ENCODE measurements at regions not wholly inside any gene's neighbourhood (a gene's known extent, or its start where the extent isn't known, plus 50 kb on each side); places are given as distances from the start of the nearest gene placed in this dataset.
A peak's percentile ranks its signal among the peaks of the same experiment; 100 is the strongest.

GRCh38 chr13:74346960-74347359 lies 212.8 kb upstream of the KLF12 start:
- TF ChIP-seq, protein P1, sequence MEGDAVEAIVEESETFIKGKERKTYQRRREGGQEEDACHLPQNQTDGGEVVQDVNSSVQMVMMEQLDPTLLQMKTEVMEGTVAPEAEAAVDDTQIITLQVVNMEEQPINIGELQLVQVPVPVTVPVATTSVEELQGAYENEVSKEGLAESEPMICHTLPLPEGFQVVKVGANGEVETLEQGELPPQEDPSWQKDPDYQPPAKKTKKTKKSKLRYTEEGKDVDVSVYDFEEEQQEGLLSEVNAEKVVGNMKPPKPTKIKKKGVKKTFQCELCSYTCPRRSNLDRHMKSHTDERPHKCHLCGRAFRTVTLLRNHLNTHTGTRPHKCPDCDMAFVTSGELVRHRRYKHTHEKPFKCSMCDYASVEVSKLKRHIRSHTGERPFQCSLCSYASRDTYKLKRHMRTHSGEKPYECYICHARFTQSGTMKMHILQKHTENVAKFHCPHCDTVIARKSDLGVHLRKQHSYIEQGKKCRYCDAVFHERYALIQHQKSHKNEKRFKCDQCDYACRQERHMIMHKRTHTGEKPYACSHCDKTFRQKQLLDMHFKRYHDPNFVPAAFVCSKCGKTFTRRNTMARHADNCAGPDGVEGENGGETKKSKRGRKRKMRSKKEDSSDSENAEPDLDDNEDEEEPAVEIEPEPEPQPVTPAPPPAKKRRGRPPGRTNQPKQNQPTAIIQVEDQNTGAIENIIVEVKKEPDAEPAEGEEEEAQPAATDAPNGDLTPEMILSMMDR (IDR thresholded peaks at IDR 0.05; ENCODE audit: insufficient read depth, low read length, missing control alignments) = no peak
- DNase-seq (ENCODE audit: low read depth, low spot score) = no peak
- ChIA-PET CTCF (no interaction called here), POLR2A (no interaction called here)
- no peak overlapping the region for H3K4me3 ChIP-seq (ENCODE audit: low read depth, low read length)

DNA sequence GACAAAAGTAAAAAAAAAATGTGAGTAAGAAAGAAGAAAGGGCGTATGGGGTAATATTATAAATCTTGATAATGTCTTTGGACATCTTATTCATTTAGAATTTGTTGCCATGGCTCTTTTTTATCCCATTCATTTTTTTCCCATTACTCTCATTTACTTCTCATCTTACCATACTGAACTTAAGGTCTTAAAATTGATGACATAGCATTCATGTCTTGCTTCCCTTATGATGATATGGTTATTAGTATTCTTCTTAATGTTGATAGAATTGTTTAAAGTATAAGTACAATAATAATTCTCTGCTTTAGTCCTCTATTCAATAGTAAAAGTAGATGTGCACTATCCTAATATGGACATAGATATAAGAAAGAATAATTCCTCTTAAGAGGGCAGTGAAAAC lies 204.1 kb upstream of the KLF12 start:
- POLR2A ChIA-PET = no interaction called here
- CTCF ChIA-PET = no interaction called here
- no peak overlapping the region for H3K4me3 ChIP-seq (ENCODE audit: low read depth, low read length)
- no peak for DNase-seq (ENCODE audit: low read depth, low spot score)
- TF ChIP-seq, protein P1 (IDR thresholded peaks at IDR 0.05; ENCODE audit: insufficient read depth, low read length, missing control alignments) = no peak

- no peak for DNase-seq (ENCODE audit: low read depth, low spot score)
- ChIA-PET CTCF (no interaction called here), POLR2A (no interaction called here)
- no peak overlapping the region for H3K4me3 ChIP-seq (ENCODE audit: low read depth, low read length)
- TF ChIP-seq, protein P1 (IDR thresholded peaks at IDR 0.05; ENCODE audit: insufficient read depth, low read length, missing control alignments) = no peak
Observed at GRCh38 chr13:74336546-74336945, 202.3 kb upstream of the KLF12 start.

DNA sequence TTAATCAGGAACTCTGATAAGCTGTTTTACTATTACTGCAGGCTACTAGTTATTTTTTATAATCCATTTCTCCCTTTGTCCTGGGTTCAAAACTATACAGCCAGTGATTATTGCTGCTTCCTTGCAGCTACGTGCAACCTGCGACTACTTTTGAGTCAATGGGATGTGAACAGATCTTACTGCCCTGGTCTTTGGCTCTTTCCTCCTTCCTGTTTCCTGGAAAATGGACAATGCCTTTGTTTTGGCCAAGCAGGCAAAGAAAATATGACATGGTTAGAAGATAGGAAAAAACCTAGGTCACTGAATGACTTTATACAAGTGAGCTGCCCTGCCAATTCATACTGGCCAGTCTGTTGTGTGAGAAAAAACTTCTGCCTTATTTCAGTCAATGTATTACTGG lies 201.2 kb upstream of the KLF12 start:
- POLR2A ChIA-PET = no interaction called here
- no peak for DNase-seq (ENCODE audit: low read depth, low spot score)
- H3K4me3 ChIP-seq (ENCODE audit: low read depth, low read length) = no peak overlapping the region
- TF ChIP-seq, protein P1 (IDR thresholded peaks at IDR 0.05; ENCODE audit: insufficient read depth, low read length, missing control alignments) = no peak
- CTCF ChIA-PET = interaction anchor here (1.6 kb wide), 1 partner anchor 10 kb away, joined by 4 read pairs; no protein-coding TSS in a partner anchor

DNA sequence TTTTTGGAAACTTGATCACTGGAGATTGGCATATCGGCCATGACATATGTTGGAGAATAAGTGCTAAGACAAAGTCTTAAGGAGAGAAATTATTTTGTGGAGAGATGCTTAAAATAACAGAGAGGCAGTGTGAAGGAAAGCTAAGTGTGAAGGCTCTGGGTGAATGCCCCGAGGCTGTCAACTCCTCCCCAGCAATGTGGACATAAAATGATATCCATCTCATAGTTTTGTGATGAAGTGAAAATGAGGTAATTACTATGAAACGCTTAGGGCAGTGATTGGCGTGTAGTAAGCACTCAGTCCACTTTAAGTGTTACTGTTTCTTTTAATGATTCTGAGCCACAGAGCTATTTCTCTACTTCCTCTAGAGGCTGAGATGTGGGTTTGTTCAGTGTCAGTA lies 195.8 kb upstream of the KLF12 start:
- POLR2A ChIA-PET = interaction anchor here (0.6 kb wide), 1 partner anchor 34 kb away, joined by 4 read pairs; no protein-coding TSS in a partner anchor
- CTCF ChIA-PET = no interaction called here
- TF ChIP-seq, protein P1 (IDR thresholded peaks at IDR 0.05; ENCODE audit: insufficient read depth, low read length, missing control alignments) = no peak

DNA sequence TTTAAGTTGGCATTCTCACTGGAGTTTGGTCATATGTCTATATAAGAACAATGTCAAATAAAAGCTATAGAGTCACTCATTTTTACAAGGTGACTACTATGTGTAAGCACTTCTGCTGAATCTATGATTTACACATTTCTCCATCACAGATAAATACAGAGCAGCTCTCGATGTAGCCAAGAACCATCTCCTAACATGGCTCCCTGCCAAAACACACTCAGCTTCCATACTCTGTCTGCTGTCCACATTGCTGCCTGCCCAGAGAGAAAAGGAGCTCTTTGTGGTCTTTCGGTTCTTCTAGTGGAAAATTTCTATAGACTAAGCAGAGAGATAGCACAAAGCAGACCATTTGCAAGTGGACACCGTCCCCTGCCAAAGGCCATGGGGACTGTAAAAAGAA lies 190.9 kb upstream of the KLF12 start:
- ChIA-PET POLR2A (no interaction called here), CTCF (interaction anchor here (0.9 to 1.5 kb wide), 6 partner anchors 9 to 490 kb away, joined by 3 to 6 read pairs (median 3); no protein-coding TSS in a partner anchor)
- peak; percentile 51 for DNase-seq (ENCODE audit: low read depth, low spot score)

More for the DNA sequence above, 195.8 kb upstream of the KLF12 start:
- no peak overlapping the region for H3K4me3 ChIP-seq (ENCODE audit: low read depth, low read length)
- no peak for DNase-seq (ENCODE audit: low read depth, low spot score)

More for the DNA sequence above, 190.9 kb upstream of the KLF12 start:
- peak overlapping the region; percentile 19; the same call in 1 of the 2 replicates for H3K4me3 ChIP-seq (ENCODE audit: low read depth, low read length)
- TF ChIP-seq, protein P1 (IDR thresholded peaks at IDR 0.05; ENCODE audit: insufficient read depth, low read length, missing control alignments) = no peak

Measured in AG04449 (cell line).